Spleen (tissue), 11 donors: ENCODE measurements at regions not wholly inside any gene's neighbourhood (a gene's known extent, or its start where the extent isn't known, plus 50 kb on each side); places are given as distances from the start of the nearest gene placed in this dataset.

Source experiments
- DNase-seq: peaks from one replicate; pipeline ENCODE4 v3.0.0-alpha.2; 2020
- H3K27ac ChIP-seq, 8 donors: fragments of 200-600 bp; sonication (generic) in 7 of 8; 1 replicate in 4 of 8; 2 replicates in 4 of 8; pipeline versions ENCODE4 v1.5.0 to v1.8.0; 2016 to 2021; ENCODE audit warnings: inconsistent platforms in 4 of 8, mild to moderate bottlenecking in 4 of 8, moderate library complexity in 1 of 8
- H3K27me3 ChIP-seq, 7 donors: fragments of 200-600 bp; sonication (generic) in 6 of 7; replicated peaks in 1 of 7; 1 replicate in 4 of 7; 2 replicates in 3 of 7; pipeline versions ENCODE4 v1.5.0 to v1.8.0; 2016 to 2021; ENCODE audit warnings: inconsistent platforms in 3 of 7, mild to moderate bottlenecking in 1 of 7
- H3K36me3 ChIP-seq, 6 donors: fragments of 200-600 bp; sonication (generic) in 5 of 6; 1 replicate in 4 of 6; 2 replicates in 2 of 6; pipeline versions ENCODE4 v1.5.0 to v1.8.0; 2016 to 2021; ENCODE audit warnings: inconsistent platforms in 2 of 6
- H3K4me1 ChIP-seq, 6 donors: fragments of 200-600 bp; sonication (generic) in 5 of 6; 1 replicate in 3 of 6; 2 replicates in 3 of 6; pipeline versions ENCODE4 v1.5.0 to v1.8.0; 2016 to 2021; ENCODE audit warnings: inconsistent platforms in 3 of 6
- H3K4me3 ChIP-seq, 8 donors: fragments of 200-600 bp; sonication (generic) in 7 of 8; 1 replicate in 4 of 8; 2 replicates in 4 of 8; pipeline versions ENCODE4 v1.5.0 to v1.8.0; 2016 to 2021; ENCODE audit warnings: inconsistent platforms in 4 of 8, mild to moderate bottlenecking in 4 of 8, moderate library complexity in 2 of 8
- H3K9me3 ChIP-seq, 8 donors: fragments of 200-600 bp; sonication (generic) in 7 of 8; 1 replicate in 4 of 8; 2 replicates in 4 of 8; pipeline versions ENCODE4 v1.5.0 to v1.8.0; 2016 to 2021; ENCODE audit warnings: inconsistent platforms in 4 of 8
- POLR2A ChIP-seq, 3 donors: fragments of 450-650 bp; IDR thresholded peaks; one replicate each; pipeline ENCODE4 v1.5.1; 2017; ENCODE audit warnings: antibody characterized with exemption in 3 of 3, mild to moderate bottlenecking in 1 of 3
- POLR2AphosphoS5 ChIP-seq, 3 donors: sonication (generic); formaldehyde crosslinking; IDR thresholded peaks; one replicate each; pipeline ENCODE4 v1.5.1; 2017; ENCODE audit warnings: antibody characterized with exemption in 3 of 3
- WGBS, 5 donors: extraction: QIAGEN DNeasy Blood & Tissue Kit in 3 of 5; methylation state at CpG; one replicate each; pipeline versions ENCODE4 v1.1.5 to v1.1.7; 2013 to 2018; 5-methylcytosine and 5-hydroxymethylcytosine counted together
- intact Hi-C: fragments of 100-400 bp; cut with DNase I; formaldehyde crosslinking; loops from one replicate; pipeline ENCODE4 v1.15.0; 2023; ENCODE audit warnings: low total_unique reads
- TF ChIP-seq, protein P1 (sequence below), 11 experiments: fragments of 200-600 bp in 7 of 11; fragments of 450-650 bp in 4 of 11; sonication (generic) in 4 of 11; IDR thresholded peaks in 8 of 11; conservative IDR thresholded peaks in 3 of 11; 1 replicate in 7 of 11; 2 replicates in 4 of 11; pipeline versions ENCODE4 v1.4.0 to v1.8.0; 2016 to 2021; ENCODE audit warnings: antibody characterized with exemption in 11 of 11, inconsistent platforms in 4 of 11, mild to moderate bottlenecking in 1 of 11
- donor health status: healthy with polysubstance abuse.
- donor health status: DM: no; HTN: no; CAD: no; lungs with moderate emphysema.
- donor health status: DM: no; HTN: no; CAD: no.
- donor health status: Bipolar disorder and iron deficiency.
- donor health status: healthy.
- donor health status: DM: no; HTN: no; CAD: no.
- donor health status: DM: yes; HTN: yes; CAD: no.

- WGBS, 5 donors, result 58 to 83% (median 66%) methylated on average over 7 of the region's 7 CpGs
- TF ChIP-seq, protein P1, sequence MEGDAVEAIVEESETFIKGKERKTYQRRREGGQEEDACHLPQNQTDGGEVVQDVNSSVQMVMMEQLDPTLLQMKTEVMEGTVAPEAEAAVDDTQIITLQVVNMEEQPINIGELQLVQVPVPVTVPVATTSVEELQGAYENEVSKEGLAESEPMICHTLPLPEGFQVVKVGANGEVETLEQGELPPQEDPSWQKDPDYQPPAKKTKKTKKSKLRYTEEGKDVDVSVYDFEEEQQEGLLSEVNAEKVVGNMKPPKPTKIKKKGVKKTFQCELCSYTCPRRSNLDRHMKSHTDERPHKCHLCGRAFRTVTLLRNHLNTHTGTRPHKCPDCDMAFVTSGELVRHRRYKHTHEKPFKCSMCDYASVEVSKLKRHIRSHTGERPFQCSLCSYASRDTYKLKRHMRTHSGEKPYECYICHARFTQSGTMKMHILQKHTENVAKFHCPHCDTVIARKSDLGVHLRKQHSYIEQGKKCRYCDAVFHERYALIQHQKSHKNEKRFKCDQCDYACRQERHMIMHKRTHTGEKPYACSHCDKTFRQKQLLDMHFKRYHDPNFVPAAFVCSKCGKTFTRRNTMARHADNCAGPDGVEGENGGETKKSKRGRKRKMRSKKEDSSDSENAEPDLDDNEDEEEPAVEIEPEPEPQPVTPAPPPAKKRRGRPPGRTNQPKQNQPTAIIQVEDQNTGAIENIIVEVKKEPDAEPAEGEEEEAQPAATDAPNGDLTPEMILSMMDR (IDR thresholded peaks at IDR 0.05 in 8 of 11, conservative IDR thresholded peaks at IDR 0.05 in 3 of 11), result no peak
- no peak for TF ChIP-seq POLR2A (IDR thresholded peaks at IDR 0.05)
- no peak for TF ChIP-seq POLR2AphosphoS5 (IDR thresholded peaks at IDR 0.05)
- no peaks in the 10 kb centered on the region for H3K36me3 ChIP-seq
Observed at GRCh38 chr6:121506761-121507754, 71.6 kb downstream of the GJA1 start.

DNA sequence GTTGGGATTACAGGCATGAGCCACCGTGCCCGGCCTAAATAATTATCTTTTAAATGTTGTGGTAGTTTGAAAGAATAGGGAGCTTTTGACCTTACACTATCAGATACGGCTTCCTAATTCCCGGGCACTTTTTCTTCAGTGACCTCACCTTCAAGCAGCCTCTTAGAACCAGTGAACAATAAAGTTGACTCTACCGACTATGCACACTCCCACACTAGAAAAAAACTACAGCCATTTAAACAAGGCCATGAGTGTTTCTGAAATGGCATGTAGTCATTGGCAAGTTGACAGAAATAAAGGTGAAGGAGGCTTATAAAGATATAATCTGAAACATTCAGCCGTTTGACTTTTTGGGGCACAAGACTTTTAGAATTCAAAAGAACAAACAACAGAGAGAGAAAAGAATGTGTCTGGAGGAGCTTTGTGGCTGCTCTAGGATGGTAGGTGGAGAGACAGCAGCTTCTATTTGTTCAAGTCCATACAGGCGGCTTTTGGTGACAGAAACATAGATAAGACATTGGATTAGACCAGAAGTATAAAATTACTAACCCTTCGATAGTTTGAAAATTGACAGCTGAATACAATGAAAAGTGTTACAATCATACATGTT lies 75.2 kb downstream of the GJA1 start:
- no peak overlapping the region for H3K4me3 ChIP-seq
- no peak overlapping the region for H3K27ac ChIP-seq
- H3K27me3 ChIP-seq, result no peaks in the 10 kb centered on the region
- no peak for TF ChIP-seq POLR2A (IDR thresholded peaks at IDR 0.05)
- TF ChIP-seq, protein P1 (IDR thresholded peaks at IDR 0.05 in 8 of 11, conservative IDR thresholded peaks at IDR 0.05 in 3 of 11), result no peak
- TF ChIP-seq POLR2AphosphoS5 (IDR thresholded peaks at IDR 0.05), result no peak
- no peak for DNase-seq
- intact Hi-C loops, result no loop called here
- no peaks in the 10 kb centered on the region for H3K4me1 ChIP-seq
- WGBS, 5 donors, result 70 to 78% (median 73%) methylated on average over 8 of the region's 8 CpGs
- H3K36me3 ChIP-seq, result no peaks in the 10 kb centered on the region
- H3K9me3 ChIP-seq, result no peaks in the 10 kb centered on the region

More at GRCh38 chr6:121506761-121507754, 71.6 kb downstream of the GJA1 start:
- no peaks in the 10 kb centered on the region for H3K27me3 ChIP-seq
- H3K9me3 ChIP-seq, result no peaks in the 10 kb centered on the region
- no peak overlapping the region for H3K27ac ChIP-seq
- intact Hi-C loops, result no loop called here
- DNase-seq, result no peak
- H3K4me3 ChIP-seq, result no peak overlapping the region
- H3K4me1 ChIP-seq, result no peaks in the 10 kb centered on the region

DNA sequence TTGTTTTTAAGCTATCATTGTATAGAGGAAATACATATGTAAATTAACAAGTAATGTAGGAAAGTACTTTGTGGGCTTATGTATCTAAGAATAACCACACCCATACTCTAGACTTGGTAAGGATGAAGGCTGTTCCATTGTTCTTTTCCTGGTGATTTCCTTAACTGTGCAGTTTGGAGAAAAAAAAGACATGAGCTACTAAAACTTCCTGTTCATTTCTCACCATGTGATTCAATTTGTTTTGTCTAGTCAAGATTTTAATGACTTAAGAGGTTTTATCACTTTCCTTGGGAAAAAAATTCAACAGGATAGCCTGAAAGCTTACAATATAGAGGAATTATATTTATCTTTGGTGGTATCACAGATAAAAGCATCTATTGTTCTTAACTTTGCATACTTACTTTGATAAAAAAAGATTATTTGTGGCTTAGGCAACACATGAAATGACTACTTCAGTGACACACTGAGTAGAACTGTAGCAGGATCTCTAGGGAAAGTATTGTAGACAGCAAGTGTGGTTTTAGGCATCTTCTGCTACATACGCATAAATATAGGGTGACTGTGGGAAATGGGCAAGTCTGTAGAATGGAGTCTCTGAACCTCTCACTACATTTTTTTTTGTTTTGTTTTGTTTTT lies 80.3 kb downstream of the GJA1 start:
- H3K27me3 ChIP-seq, result no peaks in the 10 kb centered on the region
- no peak overlapping the region for H3K27ac ChIP-seq
- WGBS, 5 donors, result 90 to 100% (median 95%) methylated on average over 1 of the region's 1 CpG
- no peak for TF ChIP-seq POLR2A (IDR thresholded peaks at IDR 0.05)
- no peak for TF ChIP-seq POLR2AphosphoS5 (IDR thresholded peaks at IDR 0.05)
- no peaks in the 10 kb centered on the region for H3K9me3 ChIP-seq
- no peak overlapping the region for H3K4me3 ChIP-seq
- DNase-seq, result no peak
- intact Hi-C loops, result no loop called here
- no peaks in the 10 kb centered on the region for H3K4me1 ChIP-seq
- H3K36me3 ChIP-seq, result no peaks in the 10 kb centered on the region

- intact Hi-C loops, result no loop called here
- H3K27me3 ChIP-seq, result no peaks in the 10 kb centered on the region
- H3K36me3 ChIP-seq, result no peaks in the 10 kb centered on the region
- H3K4me3 ChIP-seq, result no peak overlapping the region
- no peaks in the 10 kb centered on the region for H3K9me3 ChIP-seq
- WGBS, 5 donors, result 83 to 93% (median 88%) methylated on average over 6 of the region's 6 CpGs
- TF ChIP-seq, protein P1 (IDR thresholded peaks at IDR 0.05 in 8 of 11, conservative IDR thresholded peaks at IDR 0.05 in 3 of 11), result no peak
- TF ChIP-seq POLR2AphosphoS5 (IDR thresholded peaks at IDR 0.05) (no peak), POLR2A (IDR thresholded peaks at IDR 0.05) (no peak)
- no peak for DNase-seq
- H3K27ac ChIP-seq, result no peak overlapping the region
- no peaks in the 10 kb centered on the region for H3K4me1 ChIP-seq
Observed at GRCh38 chr6:121516331-121516730, 80.9 kb downstream of the GJA1 start.
